HepG2 (cell line): ENCODE measurements at regions not wholly inside any gene's neighbourhood (a gene's known extent, or its start where the extent isn't known, plus 50 kb on each side); places are given as distances from the start of the nearest gene placed in this dataset.

Experiments
- FOSL1 ChIP-seq: sonication (generic); formaldehyde crosslinking; IDR thresholded peaks from 2 replicates; pipeline ENCODE4 v1.9.0; 2021; ENCODE audit warnings: missing genetic modification reagents, borderline replicate concordance
- SIX4 ChIP-seq: sonication (generic); formaldehyde crosslinking; IDR thresholded peaks from 2 replicates; pipeline ENCODE4 v1.4.0; 2020; ENCODE audit warnings: missing genetic modification reagents

GRCh38 chr4:52373650-52374049, 285.5 kb downstream of the USP46 start:
- TF ChIP-seq SIX4 (CRISPR knock-in tag) (no peak), FOSL1 (CRISPR knock-in tag) (no peak)
